ENCODE measurements at regions not wholly inside any gene's neighbourhood (a gene's known extent, or its start where the extent isn't known, plus 50 kb on each side); places are given as distances from the start of the nearest gene placed in this dataset.

GRCh38 chr4:114156371-114156770, 176.9 kb upstream of the ARSJ start:
- no peak for TF ChIP-seq CTCF (IDR thresholded peaks at IDR 0.05)
- no peak for TF ChIP-seq POLR2A (IDR thresholded peaks at IDR 0.05)
- TF ChIP-seq EP300 (IDR thresholded peaks at IDR 0.05): no peak

Measured in sigmoid colon (tissue), 4 donors.